NCI-H2107 (cell line): ENCODE measurements at regions not wholly inside any gene's neighbourhood (a gene's known extent, or its start where the extent isn't known, plus 50 kb on each side); places are given as distances from the start of the nearest gene placed in this dataset.

Experiments used
- DNase-seq: peaks from one replicate; lab custom pipeline; 2025; lab: John Stamatoyannopoulos, UW

DNA sequence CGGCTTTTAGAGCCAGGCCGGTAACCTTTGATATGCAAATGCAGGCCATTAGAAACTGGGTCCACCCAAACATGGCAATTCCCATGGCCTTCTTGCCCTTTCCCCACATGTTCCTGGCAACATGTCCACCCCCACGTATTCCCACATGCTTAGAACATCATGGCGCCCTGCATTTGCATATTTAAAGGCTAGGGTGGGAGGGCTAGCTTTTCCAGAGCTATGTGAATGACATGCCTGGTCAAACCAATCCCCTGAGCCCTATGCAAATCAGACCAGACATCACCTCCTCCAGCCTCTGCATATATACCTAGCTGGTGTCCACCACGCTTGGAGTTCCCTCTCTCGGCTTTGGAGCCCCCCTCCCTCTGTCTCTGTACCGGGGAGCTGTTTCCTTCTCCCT lies 481.9 kb downstream of the CDH2 start:
- no peak for DNase-seq

DNA sequence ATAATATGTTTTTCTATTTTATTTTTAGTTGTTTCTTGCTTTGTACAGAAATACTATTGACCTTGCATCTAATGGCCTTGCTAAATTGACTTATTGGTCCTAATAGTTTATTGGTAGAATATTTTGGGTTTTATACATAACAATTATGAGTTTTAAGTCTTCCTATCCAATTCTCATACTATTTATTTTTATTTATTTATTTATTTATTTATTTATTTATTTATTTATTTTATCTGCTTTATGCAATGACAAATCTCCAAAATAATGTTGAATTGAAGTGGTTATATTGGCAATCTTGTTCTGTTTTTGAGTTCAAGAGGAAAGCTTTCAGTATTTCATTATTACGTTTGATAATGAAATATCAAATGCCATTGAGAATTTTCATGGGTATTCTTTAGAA lies 488.3 kb downstream of the CDH2 start:
- no peak for DNase-seq

DNA sequence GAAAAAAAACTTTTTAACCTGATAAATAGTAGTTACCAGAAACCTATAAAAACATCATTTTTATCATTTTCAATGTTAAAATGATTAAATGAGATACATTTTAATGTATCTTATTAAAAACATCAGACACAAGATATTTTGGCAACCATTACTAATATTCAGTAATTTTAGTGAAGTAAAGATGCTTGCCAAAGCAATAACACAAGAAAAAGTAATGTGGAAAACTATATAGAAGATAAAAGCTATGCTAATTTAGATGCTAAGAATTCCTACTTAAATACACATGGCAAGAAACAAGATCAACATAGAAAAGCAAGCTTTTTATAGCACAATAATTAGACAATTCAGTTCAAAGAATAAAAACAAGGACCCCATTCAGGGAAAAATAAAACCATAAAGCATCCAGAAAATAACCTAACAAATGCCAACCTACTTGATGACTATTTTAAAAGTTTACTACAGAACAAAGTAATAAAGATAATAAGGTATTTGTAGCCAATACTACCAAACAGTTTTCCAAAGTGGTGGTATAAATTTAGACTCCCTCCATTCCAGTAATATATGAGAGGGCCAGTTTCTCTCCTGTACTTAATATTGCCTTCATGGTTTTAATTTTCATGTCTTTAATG lies 489.5 kb downstream of the CDH2 start:
- DNase-seq: no peak

DNA sequence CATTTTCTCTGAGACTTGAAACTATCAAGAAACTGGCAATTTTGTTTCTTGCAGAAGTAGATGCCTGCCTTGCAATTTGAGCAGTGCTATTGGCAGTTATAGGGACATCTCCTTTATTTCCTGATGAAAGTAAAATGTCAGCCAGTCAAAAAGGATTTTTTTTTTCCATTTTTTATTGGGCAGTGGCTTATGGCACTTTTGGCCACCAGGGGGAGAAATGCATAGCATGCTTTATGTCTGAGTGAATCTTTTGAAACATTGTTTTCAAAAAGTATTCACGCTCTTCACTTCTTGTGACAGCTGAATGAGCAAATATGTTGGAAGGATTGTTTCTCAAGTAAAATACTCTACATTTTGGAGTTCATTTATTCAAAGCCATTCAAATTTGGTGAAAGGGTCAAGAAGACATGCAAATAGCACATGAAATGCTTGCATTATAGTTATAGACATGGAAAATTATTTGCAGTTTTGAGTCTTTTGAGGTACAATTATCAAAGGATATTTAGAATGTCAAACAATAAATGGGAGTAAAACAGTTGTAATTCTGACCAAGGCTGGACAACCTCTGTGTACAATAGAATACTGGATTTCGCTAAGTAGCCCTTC lies 491.0 kb downstream of the CDH2 start:
- DNase-seq: no peak

DNA sequence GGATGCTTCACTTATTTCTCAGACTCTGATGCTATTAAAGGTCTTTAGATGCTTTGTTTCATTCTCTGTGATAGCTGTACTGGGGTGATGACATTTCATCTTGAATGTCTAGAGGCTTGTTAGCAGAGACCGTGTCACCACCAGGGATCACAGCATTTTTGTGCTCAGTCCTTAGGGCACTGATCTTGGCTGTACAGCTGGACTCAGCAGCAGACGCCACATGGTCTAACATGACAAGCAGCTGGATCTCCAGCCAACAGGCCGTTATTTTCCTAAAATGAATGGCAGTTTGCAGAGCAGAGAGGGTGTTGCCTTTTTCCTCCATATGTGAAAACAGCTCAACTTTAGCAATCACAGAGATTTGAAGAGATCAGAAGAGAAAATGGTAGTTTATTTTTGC lies 491.8 kb downstream of the CDH2 start:
- no peak for DNase-seq

DNA sequence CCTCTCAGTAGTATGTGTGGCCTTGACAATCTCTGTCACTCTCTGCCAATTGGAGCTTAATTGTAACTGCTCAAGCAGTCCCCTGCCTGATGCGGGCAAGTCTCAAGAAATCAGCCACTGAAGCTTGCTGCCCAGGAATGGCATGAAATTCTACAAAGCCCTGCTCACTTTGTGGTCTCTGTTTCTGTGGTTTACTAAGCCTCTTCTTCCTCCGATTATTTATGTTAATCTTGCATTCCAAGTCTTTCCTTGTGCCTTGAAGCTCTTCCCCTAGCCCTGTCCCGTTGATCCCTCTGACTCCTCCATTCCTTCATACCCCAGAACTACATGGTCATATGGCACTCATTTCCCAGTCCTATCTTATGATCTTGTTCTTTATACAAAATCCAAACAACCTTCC lies 489.3 kb upstream of the CHST9 start:
- DNase-seq: no peak

DNA sequence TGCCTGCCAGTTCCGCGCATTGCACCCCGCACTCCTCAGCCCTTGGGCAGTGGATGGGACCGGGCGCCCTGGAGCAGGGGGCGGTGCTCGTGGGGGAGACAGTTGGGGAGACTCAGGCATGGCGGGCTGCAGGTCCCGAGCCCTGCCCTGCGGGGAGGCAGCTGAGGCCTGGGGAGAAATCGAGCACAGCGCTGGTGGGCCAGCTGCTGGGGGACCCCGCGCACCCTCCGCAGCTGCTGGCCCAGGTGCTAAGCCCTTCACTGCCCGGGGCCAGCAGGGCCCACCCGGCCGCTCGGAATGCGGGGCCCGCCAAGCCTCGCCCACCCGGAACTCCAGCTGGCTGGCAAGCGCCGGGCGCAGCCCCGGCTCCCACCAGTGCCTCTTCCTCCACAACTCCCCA lies 488.8 kb upstream of the CHST9 start:
- no peak for DNase-seq

DNA sequence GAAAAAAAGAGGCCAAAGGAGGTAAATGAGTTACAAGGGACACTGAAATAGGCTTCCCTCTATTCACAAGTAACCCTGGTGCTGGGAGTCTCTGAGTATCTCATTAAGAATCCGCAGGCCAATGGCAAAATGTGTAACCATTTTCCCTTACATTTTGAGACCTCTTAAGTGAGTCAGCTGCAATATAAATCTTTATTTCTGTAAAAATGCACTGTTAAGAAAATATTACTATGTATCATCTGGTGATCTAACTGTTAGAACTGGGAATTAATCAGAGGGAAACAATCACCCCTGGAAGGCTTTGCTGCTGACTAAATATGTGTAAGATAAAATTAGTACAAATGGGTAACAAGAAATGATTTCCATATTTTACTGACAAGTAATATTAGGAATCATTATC lies 483.1 kb upstream of the CHST9 start:
- no peak for DNase-seq

DNA sequence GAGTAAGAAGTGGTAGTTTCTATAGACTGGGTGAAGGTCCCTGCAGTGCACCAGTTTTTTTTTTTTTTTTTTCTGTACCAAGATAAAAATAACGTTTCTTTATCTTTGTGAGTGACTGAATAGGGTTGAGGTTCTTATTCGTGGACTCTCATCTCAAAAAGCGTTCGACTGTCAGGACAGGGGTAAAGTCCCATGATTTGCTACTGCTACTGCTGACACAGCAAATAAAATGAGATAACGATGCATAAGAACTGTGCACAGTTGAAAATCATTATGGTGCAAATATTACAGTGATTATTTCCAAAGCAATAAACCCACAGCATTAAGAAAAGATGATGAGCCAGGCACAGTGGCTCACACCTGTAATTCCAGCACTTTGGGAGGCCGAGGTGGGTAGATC lies 482.0 kb upstream of the CHST9 start:
- no peak for DNase-seq

DNA sequence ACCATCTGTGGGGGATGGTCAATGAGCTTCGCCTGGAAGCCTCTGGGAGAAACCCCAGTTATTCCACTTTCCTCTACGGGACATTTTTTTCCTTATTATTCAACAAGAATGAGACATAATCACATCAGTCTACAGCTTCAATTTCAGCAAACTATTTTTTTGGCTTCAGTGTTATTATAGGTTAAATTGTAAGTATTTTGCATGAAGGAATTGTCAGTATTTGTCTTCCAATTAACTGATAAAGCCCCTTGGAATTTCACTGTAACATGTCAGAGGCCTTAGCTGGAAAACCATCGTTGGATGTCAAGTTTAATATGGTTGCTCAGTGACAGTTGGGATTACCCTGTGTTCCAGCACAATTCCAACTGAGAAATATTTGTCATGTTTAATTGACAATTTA lies 480.9 kb upstream of the CHST9 start:
- no peak for DNase-seq

DNA sequence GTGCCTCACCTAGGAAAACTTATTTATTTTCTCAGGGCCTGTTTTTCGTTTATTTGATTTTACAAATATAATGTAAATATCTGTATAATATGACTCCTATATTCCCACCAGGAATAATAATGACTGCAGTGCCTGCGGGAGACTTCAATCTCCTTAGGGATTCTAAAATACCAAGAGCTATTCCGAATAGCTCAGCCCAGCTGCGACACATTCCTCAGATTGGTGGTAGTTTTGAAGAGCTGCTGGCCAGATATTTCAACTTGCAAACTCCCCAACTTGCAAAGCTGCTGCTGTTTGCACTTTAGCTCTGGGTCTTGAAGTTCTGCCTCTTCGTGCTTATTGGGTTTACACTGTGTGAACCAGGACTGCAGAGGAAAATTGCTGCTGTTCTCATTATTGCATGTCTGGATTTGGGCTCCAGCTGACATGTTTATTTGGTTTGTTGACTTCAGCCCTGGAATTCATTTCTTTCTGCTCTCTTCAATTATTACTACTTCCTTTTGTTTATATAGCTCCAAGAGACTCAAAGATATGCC lies 480.2 kb upstream of the CHST9 start:
- DNase-seq: no peak

DNA sequence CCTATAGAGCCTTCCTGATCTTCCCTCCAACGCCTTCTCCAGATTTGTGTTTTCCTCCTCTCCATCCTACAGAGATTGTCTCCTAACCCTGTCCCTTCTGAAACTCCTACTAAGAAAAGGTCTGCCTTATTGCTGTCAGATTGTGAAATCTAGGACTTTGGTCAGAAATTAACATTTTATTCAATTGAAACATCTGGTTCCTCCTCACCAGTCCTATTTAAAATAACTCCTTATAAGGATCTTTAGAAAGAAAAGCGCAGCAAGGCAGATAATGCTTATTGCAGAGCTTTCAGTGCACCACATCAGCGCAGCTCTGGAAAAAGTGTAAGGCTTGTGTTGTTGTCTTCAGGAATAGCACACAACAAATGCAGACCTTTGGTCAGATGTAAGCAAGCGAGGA lies 477.8 kb upstream of the CHST9 start:
- DNase-seq: no peak

DNA sequence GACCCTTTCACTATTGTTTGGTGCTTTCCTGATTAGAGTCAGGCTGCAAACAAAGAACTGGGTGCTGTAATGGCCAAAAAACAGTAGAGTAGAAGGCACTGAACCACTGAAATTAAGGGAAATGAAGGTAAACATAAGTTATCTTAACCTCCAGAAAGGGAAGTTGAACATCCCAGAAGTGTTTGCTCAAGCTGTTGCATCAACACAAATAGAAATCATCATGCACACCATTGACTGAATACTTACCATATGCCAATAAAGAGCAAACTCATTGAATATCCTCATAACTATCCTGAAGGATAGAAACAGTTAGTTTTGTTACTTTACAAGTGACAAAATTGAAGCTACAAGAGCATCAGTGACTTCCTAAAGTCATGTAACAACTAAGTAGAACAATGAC lies 477.4 kb upstream of the CHST9 start:
- DNase-seq: no peak

DNA sequence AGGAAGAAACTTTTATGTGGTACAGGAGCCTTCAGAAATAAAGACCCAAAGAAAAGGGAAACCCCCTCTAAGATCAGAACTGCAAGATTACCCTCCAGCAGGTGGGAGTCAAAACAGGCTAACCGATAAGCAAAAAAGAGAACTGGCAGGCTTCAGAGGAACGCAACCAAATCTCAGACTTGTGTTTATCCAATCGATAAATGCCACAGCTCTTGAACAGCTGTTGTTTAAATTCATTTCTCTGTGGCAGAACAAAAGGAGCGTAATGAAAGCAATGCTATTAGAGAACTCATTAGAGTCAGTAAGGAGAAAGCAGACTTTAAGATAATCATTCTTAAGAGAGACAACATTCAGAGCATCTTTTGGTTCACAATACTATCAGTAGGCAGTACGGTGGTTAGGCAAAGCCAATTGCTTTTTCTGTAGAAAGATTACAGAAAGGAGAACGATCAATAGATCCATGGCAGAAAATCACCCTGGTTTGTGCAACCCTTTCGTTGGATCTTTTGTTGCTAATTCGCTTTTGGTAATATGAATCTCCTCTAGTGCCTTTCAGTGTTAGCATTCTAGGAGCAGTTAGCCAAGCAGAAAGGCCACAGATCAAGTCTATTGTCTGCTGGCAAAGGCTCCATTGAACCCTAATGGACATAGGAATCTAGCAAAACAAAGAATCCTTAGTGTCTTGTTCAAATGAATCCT lies 476.4 kb upstream of the CHST9 start:
- no peak for DNase-seq

DNA sequence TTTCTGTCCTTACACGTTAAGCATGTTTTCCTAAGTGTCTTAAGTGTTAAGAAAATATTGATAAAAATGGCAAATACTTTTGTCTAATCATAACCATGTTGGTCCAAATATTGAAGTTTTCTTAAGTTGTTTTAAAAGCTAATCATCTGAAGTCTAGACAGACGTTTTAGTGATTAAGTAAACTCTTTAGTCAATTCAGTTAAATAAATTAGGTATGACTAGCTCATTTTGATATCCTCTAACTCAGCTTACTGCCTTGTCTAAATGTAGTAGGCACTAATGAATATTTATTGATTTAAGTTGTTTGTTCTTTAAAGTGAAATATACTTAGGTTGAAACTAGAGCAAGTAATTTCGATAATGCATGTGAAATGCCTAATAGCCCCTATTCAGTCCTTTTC lies 471.8 kb upstream of the CHST9 start:
- no peak for DNase-seq

DNA sequence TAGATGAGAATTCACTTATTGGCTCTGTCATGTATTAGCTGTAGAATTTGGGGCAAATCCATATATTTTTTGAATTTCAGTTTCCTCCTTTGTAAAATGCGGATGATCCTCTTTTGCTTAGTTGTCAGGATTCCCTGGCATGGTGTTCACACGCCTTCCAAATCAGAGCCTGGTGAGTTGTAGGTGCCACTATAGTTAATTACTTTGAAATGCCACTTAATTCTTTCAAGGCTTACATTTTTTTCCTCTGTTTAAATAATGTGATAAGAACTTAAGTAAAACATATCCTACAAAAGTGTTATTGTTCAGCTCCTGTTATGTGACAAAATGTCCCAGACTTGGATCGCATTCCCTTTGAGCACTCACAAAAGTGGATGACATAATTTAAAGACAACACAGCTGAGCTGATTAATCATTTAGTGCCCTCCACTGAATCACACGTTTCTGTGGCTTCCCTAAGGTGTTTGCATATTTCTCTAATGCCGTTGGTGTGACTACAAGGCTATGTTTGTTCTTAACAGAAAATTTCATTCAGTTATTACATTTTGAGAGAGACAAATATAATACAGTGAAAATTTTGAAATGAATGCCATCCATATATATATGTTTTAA lies 471.2 kb upstream of the CHST9 start:
- no peak for DNase-seq

DNA sequence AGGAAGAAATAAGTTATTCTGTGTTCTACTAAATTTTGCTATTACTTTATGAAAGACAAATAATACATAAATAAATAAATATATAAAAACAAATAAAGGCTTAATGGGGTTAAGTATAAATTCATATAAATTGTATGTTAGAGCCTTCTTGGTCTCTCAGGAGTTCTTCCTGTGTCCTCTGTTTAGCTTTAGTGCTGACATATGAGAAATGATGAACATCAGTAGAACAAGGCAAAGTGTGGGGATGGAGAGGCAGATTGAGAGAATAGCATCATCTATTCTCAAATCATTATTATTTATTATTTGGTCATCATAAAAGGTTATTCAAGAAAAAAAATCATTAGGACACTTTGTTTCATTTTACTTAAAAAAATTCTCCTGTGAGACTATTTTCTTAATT lies 468.1 kb upstream of the CHST9 start:
- no peak for DNase-seq

DNA sequence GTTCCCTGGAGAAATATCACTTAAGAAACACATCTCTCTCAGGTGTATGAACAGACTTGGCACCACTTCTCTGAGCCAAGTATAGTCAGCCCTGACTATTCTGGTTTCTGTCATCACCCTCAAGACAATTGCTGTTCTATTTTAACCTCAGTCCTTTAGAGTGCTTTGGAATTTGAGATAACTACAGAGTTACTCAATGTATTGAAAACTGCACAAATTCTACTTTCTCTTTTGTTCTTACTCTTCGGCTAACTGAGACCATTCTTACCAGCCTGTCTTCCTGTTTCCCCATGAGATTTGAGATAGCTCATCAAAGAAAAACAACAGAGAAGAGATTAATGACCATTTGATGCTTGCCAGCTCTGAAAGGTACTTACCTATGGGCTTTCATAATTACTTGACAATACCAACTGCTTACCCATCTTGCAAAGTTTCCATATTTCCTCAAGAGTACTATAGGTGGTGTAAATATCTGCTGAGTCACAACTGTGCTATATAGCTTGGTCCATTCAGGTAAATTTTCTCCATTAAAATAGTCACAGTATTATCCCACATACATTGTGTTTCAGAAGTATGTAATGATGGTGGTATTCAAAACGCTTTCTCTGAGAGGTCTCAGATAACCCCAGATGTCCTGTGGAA lies 467.5 kb upstream of the CHST9 start:
- no peak for DNase-seq

DNA sequence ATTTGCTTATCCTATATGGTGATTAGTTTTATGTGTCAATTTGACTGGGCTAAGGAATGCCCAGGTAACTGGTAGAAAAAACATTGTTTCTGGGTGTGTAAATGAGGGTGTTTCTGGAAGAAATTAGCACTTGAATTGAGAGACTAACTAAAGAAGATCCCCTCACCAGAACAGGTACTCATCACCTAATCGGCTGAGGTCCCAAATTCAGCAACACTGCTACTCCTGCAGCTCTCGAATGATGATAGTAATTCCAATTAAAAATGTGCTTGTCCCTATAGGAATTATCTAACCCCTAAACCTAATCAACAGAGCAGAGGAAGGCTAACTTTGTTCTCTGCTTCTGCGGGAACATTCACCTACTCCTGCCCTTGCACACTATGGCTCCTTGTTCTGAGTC lies 464.5 kb upstream of the CHST9 start:
- no peak for DNase-seq

DNA sequence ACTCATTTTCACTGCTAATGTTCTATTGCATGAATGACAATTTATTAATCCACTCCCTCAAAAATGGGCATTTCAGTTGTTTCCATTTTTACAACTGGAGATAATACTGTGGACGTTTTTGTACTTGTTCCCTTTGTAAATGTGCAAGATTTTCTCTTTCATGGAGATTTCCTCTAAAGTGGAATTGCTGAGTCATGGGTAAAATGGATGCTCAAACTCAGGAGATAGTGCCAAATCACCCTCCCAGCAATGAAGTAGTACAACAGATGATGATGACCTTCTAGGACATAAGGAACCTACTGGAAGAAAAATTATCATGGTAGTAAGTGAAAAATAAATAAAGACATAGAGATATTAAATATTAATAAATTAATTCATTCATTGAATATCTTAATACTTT lies 460.8 kb upstream of the CHST9 start:
- no peak for DNase-seq

DNA sequence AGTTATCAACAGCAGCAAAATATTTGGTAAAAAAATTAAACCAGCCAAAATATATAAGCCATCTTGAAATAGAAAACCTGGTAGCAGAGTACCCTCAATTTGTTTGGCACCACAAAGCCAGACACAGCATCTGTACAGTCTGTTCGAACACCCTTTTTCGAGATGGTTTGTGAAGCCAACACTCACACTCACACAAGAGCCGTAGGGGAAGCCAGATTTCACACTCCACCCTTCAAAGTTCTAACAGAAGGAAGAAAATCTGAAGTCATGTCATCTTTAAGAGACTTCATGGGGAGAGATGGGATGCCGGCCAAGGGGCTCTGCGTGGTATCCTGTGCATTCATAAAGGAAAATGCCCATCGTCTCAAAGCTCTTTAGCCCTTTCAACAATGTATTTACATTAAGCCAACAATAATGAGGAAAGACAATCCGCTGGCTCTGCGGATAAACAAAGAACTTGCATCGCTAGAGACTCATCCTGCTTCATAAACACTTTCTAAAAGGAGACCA lies 451.5 kb upstream of the CHST9 start:
- no peak for DNase-seq

DNA sequence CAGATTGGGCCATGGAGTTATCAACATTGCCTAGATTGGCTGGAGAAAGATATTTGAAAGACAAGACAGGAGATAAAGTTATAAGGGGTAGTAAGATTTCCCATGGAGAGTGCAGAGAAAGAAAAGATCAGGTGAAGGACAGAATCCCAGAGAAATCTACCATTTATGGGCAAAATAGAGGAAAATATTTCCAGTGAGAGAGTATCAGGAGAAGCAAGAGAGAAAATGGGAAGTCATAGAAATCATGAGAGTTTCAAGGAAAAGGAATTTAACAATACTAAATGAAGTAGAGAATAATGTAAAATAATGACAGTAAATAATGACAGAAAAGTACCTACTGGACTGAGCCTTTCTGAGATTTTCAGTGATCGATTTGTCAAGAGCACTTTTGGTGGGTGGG lies 447.6 kb upstream of the CHST9 start:
- DNase-seq: no peak
